Motor neuron (in vitro differentiated cells): ENCODE measurements at regions not wholly inside any gene's neighbourhood (a gene's known extent, or its start where the extent isn't known, plus 50 kb on each side); places are given as distances from the start of the nearest gene placed in this dataset.
A peak's percentile ranks its signal among the peaks of the same experiment; 100 is the strongest.

Experiments used
- ATAC-seq, 8 experiments: fragments of 200-7000 bp; cut with Tn5 transposase; replicated peaks in 6 of 8; 2 replicates each; pipeline ENCODE4 v1.8.0; 2021; ENCODE audit warnings: mild to moderate bottlenecking in 8 of 8, moderate library complexity in 8 of 8
- H3K27ac ChIP-seq, 2 donors: fragments of 250-450 bp; sonication (Bioruptor Pico); 2 replicates each; pipeline ENCODE4 v1.9.0; 2021; ENCODE audit warnings: antibody characterized with exemption in 2 of 2, mild to moderate bottlenecking in 2 of 2, moderate library complexity in 1 of 2
- H3K4me1 ChIP-seq, 2 donors: fragments of 250-450 bp; sonication (Bioruptor Pico); replicated peaks in 1 of 2; 2 replicates each; pipeline ENCODE4 v1.6.1; 2021; ENCODE audit warnings: antibody characterized with exemption in 2 of 2, mild to moderate bottlenecking in 2 of 2, moderate library complexity in 1 of 2
- H3K4me3 ChIP-seq, 5 donors: fragments of 250-450 bp; sonication (Bioruptor Pico); 2 replicates each; pipeline ENCODE4 v1.9.0; 2021; ENCODE audit warnings: antibody characterized with exemption in 5 of 5, mild to moderate bottlenecking in 5 of 5, moderate library complexity in 4 of 5
- WGBS, 10 experiments: fragments of 450-650 bp; shearing (Covaris generic); methylation state at CpG; one replicate each; pipeline ENCODE4 v1.0.0; 2022; 5-methylcytosine and 5-hydroxymethylcytosine counted together
- in situ Hi-C, 9 experiments: fragments of 400-800 bp; cut with MboI; loops; one replicate each; pipeline ENCODE4 v1.15.0; 2021; ENCODE audit warnings: low sequenced_read_pairs in 9 of 9, low pct_unique_long_range_greater_than_20kb in 2 of 9; ENCODE audit not compliant: unreplicated experiment in 9 of 9

DNA sequence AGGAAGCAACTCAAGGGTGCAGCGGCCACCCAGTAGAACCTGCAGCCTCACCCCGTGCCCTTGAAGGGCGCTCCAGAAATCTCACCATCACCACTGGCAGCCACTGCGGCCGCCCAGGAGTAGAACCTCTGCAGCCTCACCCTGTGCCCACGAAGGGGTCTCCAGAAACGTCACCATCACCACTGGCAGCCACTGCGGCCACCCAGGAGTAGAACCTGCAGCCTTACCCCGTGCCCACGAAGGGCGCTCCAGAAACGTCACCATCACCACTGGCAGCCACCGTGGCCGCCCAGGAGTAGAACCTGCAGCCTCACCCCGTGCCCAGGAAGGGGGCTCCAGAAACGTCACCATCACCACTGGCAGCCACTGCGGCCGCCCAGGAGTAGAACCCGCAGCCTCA is 336.0 kb downstream of the TEX29 start:
- in situ Hi-C loops = no loop called here
- no peak overlapping the region for H3K27ac ChIP-seq
- 57 to 100% (median 90%) methylated on average over 1 to 9 of the region's 19 CpGs; no CpG with 5 or more reads in 4 of the 10 experiments for WGBS, 10 experiments

DNA sequence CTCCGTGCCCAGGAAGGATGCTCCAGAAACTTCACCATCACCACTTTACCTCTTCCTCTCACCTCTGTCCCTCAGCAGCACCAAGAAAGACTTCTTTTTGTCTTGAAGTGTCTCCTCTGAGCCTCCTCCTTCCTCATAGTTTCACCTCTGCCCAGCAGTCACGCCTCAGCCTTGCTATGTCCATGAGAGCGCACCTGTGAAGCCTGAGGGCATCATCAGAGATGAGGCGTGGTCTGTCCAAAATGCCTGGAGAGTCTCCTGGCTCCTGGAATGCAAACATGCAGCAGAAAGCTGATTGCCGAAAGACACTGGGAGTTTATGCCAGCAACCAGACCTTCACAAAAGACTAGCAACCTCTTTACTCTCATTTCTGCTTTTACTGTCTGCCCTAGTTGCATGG is 336.6 kb downstream of the TEX29 start:
- Histone ChIP-seq H3K27ac (no peak overlapping the region), H3K4me3 (no peak overlapping the region), H3K4me1 (peaks cover 22 to 26% of the 10 kb centered on the region in 2 donors)
- in situ Hi-C loops = no loop called here
- WGBS, 10 experiments = 0 to 100% (median 100%) methylated on average over 1 to 4 of the region's 5 CpGs; no CpG with 5 or more reads in 4 of the 10 experiments
- ATAC-seq = no peak

More for the DNA sequence above, 336.0 kb downstream of the TEX29 start:
- H3K4me1 ChIP-seq = peaks cover 22 to 28% of the 10 kb centered on the region in 2 donors
- no peak overlapping the region for H3K4me3 ChIP-seq
- no peak for ATAC-seq

DNA sequence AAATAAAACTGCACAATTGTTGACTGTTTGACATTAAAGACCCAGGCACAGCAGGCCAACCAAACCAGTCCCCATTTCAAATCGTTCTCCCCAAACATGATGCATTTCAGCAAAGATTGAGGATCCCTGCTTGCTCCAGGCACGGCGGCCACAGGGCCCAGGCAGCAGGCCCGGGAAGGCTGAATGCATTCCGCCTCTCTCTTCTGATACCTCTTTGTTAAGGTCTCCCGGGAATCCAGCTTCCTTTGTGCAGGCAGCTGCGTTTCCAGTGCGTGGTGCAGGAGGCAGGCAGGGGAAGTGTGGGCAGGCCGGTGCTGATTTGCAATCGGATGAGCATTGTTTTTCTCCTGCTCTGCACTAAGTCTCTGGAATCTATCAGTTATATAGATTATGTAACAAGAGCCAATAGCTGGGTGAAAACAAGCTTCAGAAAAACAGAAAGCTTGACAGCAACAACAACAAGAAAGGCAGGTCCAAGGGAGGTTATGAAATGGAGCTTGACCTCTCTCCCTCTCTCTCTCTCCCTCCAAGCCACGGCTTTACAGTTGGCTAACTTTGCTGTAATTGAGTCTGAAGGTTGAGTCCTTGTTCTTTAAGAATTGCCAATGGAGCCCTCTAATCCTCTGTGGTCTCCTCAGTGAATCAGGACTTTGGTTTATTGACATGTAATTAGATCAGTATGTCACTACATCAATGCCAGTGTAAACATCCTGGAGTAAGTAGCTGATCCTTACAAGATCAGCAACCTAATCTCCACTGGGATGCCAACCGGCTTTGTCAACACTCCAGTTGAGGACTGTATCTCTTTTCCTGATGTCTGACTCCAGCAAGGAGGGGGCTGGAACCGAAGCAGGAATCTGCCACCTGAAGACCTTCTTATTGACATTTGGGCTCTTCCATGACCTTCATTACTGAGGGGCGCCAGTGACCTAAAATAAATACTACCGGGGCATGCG is 338.0 kb downstream of the TEX29 start:
- in situ Hi-C loops = no loop called here
- Histone ChIP-seq H3K4me3 (no peak overlapping the region), H3K4me1 (peaks cover 22 to 26% of the 10 kb centered on the region in 2 donors), H3K27ac (peak overlapping the region; percentile 57 to 65)
- ATAC-seq = peak in 5 of 8 experiments; percentile 99
- 0 to 80% (median 21%) methylated on average over 2 to 13 of the region's 16 CpGs; no CpG with 5 or more reads in 2 of the 10 experiments for WGBS, 10 experiments

DNA sequence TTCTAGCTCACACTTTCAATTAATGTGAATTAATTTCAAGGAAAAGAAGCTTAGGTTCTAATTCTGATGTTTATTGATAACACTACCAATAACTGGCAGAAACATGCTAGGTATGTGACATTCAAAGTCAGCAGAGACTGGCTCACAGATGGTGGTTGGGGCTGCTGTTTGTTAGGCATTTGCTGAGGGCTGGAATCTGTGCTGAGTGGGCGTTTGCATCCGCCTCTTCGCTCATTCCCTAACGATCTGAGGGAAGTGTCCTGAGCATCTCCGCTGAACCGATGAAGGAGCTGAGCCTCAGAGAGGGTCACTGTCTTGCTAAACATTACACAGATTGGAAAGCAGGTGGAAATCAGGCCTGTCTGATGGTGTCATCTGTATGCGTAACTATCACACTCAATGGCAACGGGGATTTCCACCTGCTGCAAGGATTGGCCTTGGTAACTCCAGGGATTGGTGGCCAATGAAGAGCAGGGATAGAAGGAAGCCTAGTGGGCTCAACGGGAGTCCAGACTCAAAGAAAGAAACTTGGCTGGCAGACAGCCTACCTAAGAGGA is 338.9 kb downstream of the TEX29 start:
- Histone ChIP-seq H3K27ac (no peak overlapping the region), H3K4me3 (no peak overlapping the region), H3K4me1 (peaks cover 22 to 26% of the 10 kb centered on the region in 2 donors)
- 0 to 93% (median 70%) methylated on average over 1 to 9 of the region's 9 CpGs; no CpG with 5 or more reads in 2 of the 10 experiments for WGBS, 10 experiments
- in situ Hi-C loops = no loop called here
- peak in 1 of 8 experiments; percentile 17 for ATAC-seq

DNA sequence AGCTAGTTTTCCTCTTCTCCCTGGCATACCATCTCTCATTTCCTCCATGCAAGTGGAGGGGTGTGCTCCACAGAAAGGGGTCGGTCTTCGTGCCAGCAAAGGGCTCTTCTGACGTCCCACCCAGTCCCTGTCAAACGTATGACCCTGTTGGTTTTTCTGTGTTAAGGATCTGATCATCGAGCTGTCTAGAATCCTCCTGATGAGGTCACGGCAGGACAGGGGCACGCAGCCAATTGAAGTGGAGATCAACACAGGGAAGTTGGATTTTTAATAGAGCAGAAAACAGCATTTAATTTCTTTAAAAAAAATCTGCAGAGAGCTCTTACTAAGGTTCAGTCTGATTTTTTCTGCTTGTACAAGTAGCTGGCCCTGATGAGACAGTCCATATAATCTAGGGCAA is 339.4 kb downstream of the TEX29 start:
- WGBS, 10 experiments = 0 to 92% (median 83%) methylated on average over 1 to 5 of the region's 7 CpGs; no CpG with 5 or more reads in 3 of the 10 experiments
- Histone ChIP-seq H3K27ac (no peak overlapping the region), H3K4me1 (peaks cover 22 to 26% of the 10 kb centered on the region in 2 donors), H3K4me3 (no peak overlapping the region)
- no peak for ATAC-seq
- in situ Hi-C loops = no loop called here

GRCh38 chr13:111661052-111661451 is 340.6 kb downstream of the TEX29 start:
- ATAC-seq = no peak
- in situ Hi-C loops = no loop called here
- 0 to 100% (median 69%) methylated on average over 1 to 8 of the region's 13 CpGs; no CpG with 5 or more reads in 3 of the 10 experiments for WGBS, 10 experiments
- H3K27ac ChIP-seq = no peak overlapping the region
- no peak overlapping the region for H3K4me3 ChIP-seq
- H3K4me1 ChIP-seq = peaks cover 32 to 37% of the 10 kb centered on the region in 2 donors

DNA sequence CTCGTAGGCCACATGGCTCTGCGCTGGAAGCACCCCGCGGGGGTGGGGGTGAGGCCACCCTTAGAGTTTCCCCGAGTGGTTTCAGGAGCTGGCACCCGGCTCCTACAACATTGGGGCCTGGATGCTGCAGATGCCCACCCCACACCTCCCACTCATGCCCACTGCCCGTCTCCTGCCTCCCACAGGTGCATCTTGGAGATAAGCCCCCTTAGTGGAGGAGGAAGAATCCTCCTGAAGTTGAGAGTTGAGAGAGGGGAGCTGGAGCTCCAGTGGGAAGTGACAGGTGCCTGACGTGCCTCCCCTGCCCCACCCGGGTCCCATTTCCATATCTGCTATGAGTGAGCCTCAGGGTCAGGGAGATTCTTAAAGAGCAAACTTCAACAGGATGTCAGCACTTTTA is 341.3 kb downstream of the TEX29 start:
- in situ Hi-C loops = no loop called here
- H3K4me3 ChIP-seq = no peak overlapping the region
- no peak for ATAC-seq
- 20 to 91% (median 70%) methylated on average over 1 to 6 of the region's 9 CpGs; no CpG with 5 or more reads in 6 of the 10 experiments for WGBS, 10 experiments
- peaks cover 35 to 41% of the 10 kb centered on the region in 2 donors for H3K4me1 ChIP-seq
- no peak overlapping the region for H3K27ac ChIP-seq

GRCh38 chr13:111662451-111662850 is 342.0 kb downstream of the TEX29 start:
- no peak for ATAC-seq
- Histone ChIP-seq H3K4me1 (peaks cover 31 to 39% of the 10 kb centered on the region in 2 donors), H3K27ac (no peak overlapping the region), H3K4me3 (no peak overlapping the region)
- in situ Hi-C loops = no loop called here
- WGBS, 10 experiments = 48 to 93% (median 87%) methylated on average over 2 to 3 of the region's 5 CpGs; no CpG with 5 or more reads in 7 of the 10 experiments

DNA sequence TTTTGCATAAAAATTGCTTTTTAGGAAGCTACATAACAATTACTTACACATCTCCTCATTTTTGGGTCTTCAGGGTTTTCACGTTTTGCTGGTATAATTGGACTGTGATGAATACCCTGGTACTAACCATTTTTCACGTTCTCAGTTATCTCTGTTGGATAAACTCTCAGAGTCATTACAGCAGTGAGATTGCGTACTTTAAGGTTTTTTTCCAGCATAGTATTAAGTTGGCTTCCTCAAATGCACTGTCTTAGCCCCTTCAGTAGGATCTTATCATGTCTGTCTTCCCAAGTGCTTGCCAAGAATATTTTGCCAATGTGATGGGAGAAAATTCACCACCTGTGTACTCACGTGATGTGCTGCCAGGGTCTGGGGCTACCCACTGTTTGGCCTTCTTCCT is 342.5 kb downstream of the TEX29 start:
- in situ Hi-C loops = no loop called here
- H3K4me3 ChIP-seq = no peak overlapping the region
- no peak overlapping the region for H3K27ac ChIP-seq
- WGBS, 10 experiments = 20 to 100% (median 86%) methylated on average over 1 to 4 of the region's 4 CpGs; no CpG with 5 or more reads in 2 of the 10 experiments
- no peak for ATAC-seq
- peaks cover 26 to 35% of the 10 kb centered on the region in 2 donors for H3K4me1 ChIP-seq

DNA sequence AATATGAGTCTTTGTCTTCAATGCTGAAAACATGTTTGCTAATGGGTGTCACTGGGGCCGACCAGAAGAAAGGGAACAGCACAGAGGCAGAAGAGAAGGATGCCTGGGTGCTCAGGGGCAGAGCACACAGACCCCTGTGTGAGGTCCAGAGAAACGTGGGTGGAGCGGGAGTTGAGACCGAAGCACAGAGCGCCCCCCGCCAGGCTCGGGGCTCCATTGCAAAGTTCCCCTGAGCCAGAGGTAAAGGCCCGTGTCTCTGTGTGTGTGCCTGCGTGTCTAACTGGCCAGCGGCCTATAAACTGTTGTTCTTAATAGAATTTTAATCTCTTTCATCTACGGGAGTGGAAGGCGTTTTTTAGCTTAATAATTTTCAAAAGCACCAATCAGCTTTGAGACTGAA is 343.1 kb downstream of the TEX29 start:
- in situ Hi-C loops = no loop called here
- no peak overlapping the region for H3K27ac ChIP-seq
- 21 to 93% (median 58%) methylated on average over 1 to 12 of the region's 12 CpGs; no CpG with 5 or more reads in 2 of the 10 experiments for WGBS, 10 experiments
- peak in 2 of 8 experiments; percentile 12 to 19 for ATAC-seq
- peaks cover 20 to 29% of the 10 kb centered on the region in 2 donors for H3K4me1 ChIP-seq
- no peak overlapping the region for H3K4me3 ChIP-seq

DNA sequence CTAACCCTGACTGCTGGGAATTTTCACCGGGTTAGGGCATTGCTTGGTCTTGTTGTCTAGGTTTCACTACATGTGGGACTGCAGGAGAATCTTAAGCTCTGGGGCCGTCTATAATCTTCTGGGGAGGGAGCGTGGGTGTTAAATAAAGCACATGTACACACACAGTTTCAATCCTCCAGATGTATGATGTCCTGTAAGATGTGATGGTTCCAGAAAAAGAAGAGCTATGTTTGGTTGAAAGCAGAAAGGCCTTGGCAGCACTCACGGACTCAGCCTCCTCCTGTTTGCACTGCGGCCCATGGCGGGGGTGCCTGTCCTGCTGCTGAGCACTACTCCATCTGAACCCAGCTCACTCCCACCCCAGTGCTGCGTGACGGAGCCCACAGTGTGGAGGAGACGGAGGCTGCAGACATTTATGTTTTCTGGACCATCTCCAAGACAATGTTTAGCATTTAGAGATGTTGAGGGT is 343.5 kb downstream of the TEX29 start:
- Histone ChIP-seq H3K27ac (no peak overlapping the region), H3K4me1 (peaks cover 15 to 24% of the 10 kb centered on the region in 2 donors), H3K4me3 (no peak overlapping the region)
- ATAC-seq = peak in 2 of 8 experiments; percentile 27 to 79
- whole genome bisulfite sequencing, 10 experiments = 0 to 96% (median 80%) methylated on average over 1 to 7 of the region's 9 CpGs; no CpG with 5 or more reads in 3 of the 10 experiments
- in situ Hi-C loops = no loop called here

GRCh38 chr13:111664696-111665095 is 344.3 kb downstream of the TEX29 start:
- no peak for ATAC-seq
- H3K27ac ChIP-seq = no peak overlapping the region
- peaks cover 13 to 17% of the 10 kb centered on the region in 2 donors for H3K4me1 ChIP-seq
- in situ Hi-C loops = no loop called here
- H3K4me3 ChIP-seq = no peak overlapping the region
- 90 to 100% (median 100%) methylated on average over 1 to 2 of the region's 4 CpGs; no CpG with 5 or more reads in 5 of the 10 experiments for WGBS, 10 experiments

DNA sequence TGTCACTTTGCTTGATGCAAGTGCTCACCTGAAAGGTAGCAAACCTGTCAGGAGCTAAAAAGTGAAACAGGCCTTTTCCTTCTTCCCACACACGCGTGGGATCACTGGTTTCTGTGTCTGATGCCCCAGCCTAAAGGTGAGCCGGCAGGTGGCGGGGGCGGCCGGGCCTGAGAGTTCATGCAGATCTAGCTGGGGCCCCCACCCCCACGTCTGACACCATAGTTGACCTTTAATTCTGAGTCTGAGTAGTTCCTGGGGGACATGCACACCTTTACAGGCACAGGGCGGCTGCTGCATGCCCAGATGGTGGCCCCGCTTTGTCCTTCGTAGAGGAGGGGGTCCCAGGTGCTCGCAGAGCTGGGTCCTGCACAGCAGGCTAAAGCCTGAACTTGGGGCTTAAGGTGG is 345.3 kb downstream of the TEX29 start:
- H3K4me3 ChIP-seq = no peak overlapping the region
- WGBS, 10 experiments = 0 to 80% (median 26%) methylated on average over 1 to 2 of the region's 11 CpGs; no CpG with 5 or more reads in 6 of the 10 experiments
- H3K4me1 ChIP-seq = peaks cover 13 to 15% of the 10 kb centered on the region in 2 donors
- no peak overlapping the region for H3K27ac ChIP-seq
- in situ Hi-C loops = no loop called here
- ATAC-seq = peak in 2 of 8 experiments; percentile 2 to 4
